Motor neuron (in vitro differentiated cells): ENCODE measurements at regions not wholly inside any gene's neighbourhood (a gene's known extent, or its start where the extent isn't known, plus 50 kb on each side); places are given as distances from the start of the nearest gene placed in this dataset.

ENCODE experiments used
- ATAC-seq, 8 experiments: fragments of 200-7000 bp; cut with Tn5 transposase; replicated peaks in 6 of 8; 2 replicates each; pipeline ENCODE4 v1.8.0; 2021; ENCODE audit warnings: mild to moderate bottlenecking in 8 of 8, moderate library complexity in 8 of 8
- H3K27ac ChIP-seq, 2 donors: fragments of 250-450 bp; sonication (Bioruptor Pico); 2 replicates each; pipeline ENCODE4 v1.9.0; 2021; ENCODE audit warnings: antibody characterized with exemption in 2 of 2, mild to moderate bottlenecking in 2 of 2, moderate library complexity in 1 of 2
- H3K4me1 ChIP-seq, 2 donors: fragments of 250-450 bp; sonication (Bioruptor Pico); replicated peaks in 1 of 2; 2 replicates each; pipeline ENCODE4 v1.6.1; 2021; ENCODE audit warnings: antibody characterized with exemption in 2 of 2, mild to moderate bottlenecking in 2 of 2, moderate library complexity in 1 of 2
- H3K4me3 ChIP-seq, 5 donors: fragments of 250-450 bp; sonication (Bioruptor Pico); 2 replicates each; pipeline ENCODE4 v1.9.0; 2021; ENCODE audit warnings: antibody characterized with exemption in 5 of 5, mild to moderate bottlenecking in 5 of 5, moderate library complexity in 4 of 5
- WGBS, 10 experiments: fragments of 450-650 bp; shearing (Covaris generic); methylation state at CpG; one replicate each; pipeline ENCODE4 v1.0.0; 2022; 5-methylcytosine and 5-hydroxymethylcytosine counted together
- in situ Hi-C, 9 experiments: fragments of 400-800 bp; cut with MboI; loops; one replicate each; pipeline ENCODE4 v1.15.0; 2021; ENCODE audit warnings: low sequenced_read_pairs in 9 of 9, low pct_unique_long_range_greater_than_20kb in 2 of 9; ENCODE audit not compliant: unreplicated experiment in 9 of 9

- Histone ChIP-seq H3K27ac (no peak overlapping the region), H3K4me1 (peaks cover 0 to 7% of the 10 kb centered on the region in 2 donors), H3K4me3 (no peak overlapping the region)
- ATAC-seq, result peak in 1 of 8 experiments; percentile 40
- 40 to 100% (median 80%) methylated on average over 1 to 4 of the region's 9 CpGs; no CpG with 5 or more reads in 1 of the 10 experiments for WGBS, 10 experiments
- in situ Hi-C loops, result no loop called here
Measured at GRCh38 chr7:132733860-132734259, 157.6 kb upstream of the PLXNA4 start.

GRCh38 chr7:132732321-132732865 is 156.1 kb upstream of the PLXNA4 start:
- WGBS, 10 experiments, result 21 to 90% (median 58%) methylated on average over 1 to 8 of the region's 8 CpGs
- Histone ChIP-seq H3K4me3 (no peak overlapping the region), H3K4me1 (peaks cover 0 to 7% of the 10 kb centered on the region in 2 donors), H3K27ac (no peak overlapping the region)
- ATAC-seq, result no peak
- in situ Hi-C loops, result no loop called here

GRCh38 chr7:132730105-132730504 is 153.8 kb upstream of the PLXNA4 start:
- Histone ChIP-seq H3K4me1 (peaks cover 0 to 3% of the 10 kb centered on the region in 2 donors), H3K4me3 (no peak overlapping the region), H3K27ac (no peak overlapping the region)
- no peak for ATAC-seq
- 80 to 100% (median 100%) methylated on average over 1 to 4 of the region's 4 CpGs; no CpG with 5 or more reads in 1 of the 10 experiments for WGBS, 10 experiments
- in situ Hi-C loops, result no loop called here

GRCh38 chr7:132723506-132724081 is 147.3 kb upstream of the PLXNA4 start:
- H3K4me3 ChIP-seq, result no peak overlapping the region
- H3K27ac ChIP-seq, result no peak overlapping the region
- 0 to 100% (median 65%) methylated on average over 1 to 4 of the region's 4 CpGs; no CpG with 5 or more reads in 2 of the 10 experiments for WGBS, 10 experiments
- in situ Hi-C loops, result no loop called here
- no peaks in the 10 kb centered on the region for H3K4me1 ChIP-seq
- ATAC-seq, result peak in 1 of 8 experiments; percentile 23

- H3K27ac ChIP-seq, result no peak overlapping the region
- H3K4me1 ChIP-seq, result no peaks in the 10 kb centered on the region
- H3K4me3 ChIP-seq, result no peak overlapping the region
- WGBS, 10 experiments, result 50 to 79% (median 68%) methylated on average over 2 to 5 of the region's 5 CpGs; no CpG with 5 or more reads in 5 of the 10 experiments
- ATAC-seq, result no peak
- in situ Hi-C loops, result no loop called here
Measured at GRCh38 chr7:132720835-132721234, 144.6 kb upstream of the PLXNA4 start.

- in situ Hi-C loops, result no loop called here
- H3K27ac ChIP-seq, result no peak overlapping the region
- no peak for ATAC-seq
- H3K4me1 ChIP-seq, result no peaks in the 10 kb centered on the region
- 33 to 100% (median 79%) methylated on average over 1 to 3 of the region's 3 CpGs; no CpG with 5 or more reads in 1 of the 10 experiments for WGBS, 10 experiments
- no peak overlapping the region for H3K4me3 ChIP-seq
Measured at GRCh38 chr7:132713893-132714292, 137.6 kb upstream of the PLXNA4 start.

GRCh38 chr7:132709971-132710567 is 133.8 kb upstream of the PLXNA4 start:
- peak in 2 of 8 experiments; percentile 38 for ATAC-seq
- peaks cover 0 to 4% of the 10 kb centered on the region in 2 donors for H3K4me1 ChIP-seq
- no peak overlapping the region for H3K4me3 ChIP-seq
- WGBS, 10 experiments, result 16 to 90% (median 78%) methylated on average over 2 to 7 of the region's 7 CpGs; no CpG with 5 or more reads in 1 of the 10 experiments
- H3K27ac ChIP-seq, result no peak overlapping the region
- in situ Hi-C loops, result no loop called here

GRCh38 chr7:132708470-132708869 is 132.2 kb upstream of the PLXNA4 start:
- Histone ChIP-seq H3K4me3 (no peak overlapping the region), H3K4me1 (peaks cover 0 to 4% of the 10 kb centered on the region in 2 donors), H3K27ac (no peak overlapping the region)
- 40 to 83% (median 65%) methylated on average over 1 to 5 of the region's 5 CpGs; no CpG with 5 or more reads in 3 of the 10 experiments for WGBS, 10 experiments
- in situ Hi-C loops, result no loop called here
- peak in 5 of 8 experiments; percentile 66 to 85 (median 81) for ATAC-seq

- in situ Hi-C loops, result no loop called here
- 5 to 100% (median 94%) methylated on average over 1 to 4 of the region's 5 CpGs; no CpG with 5 or more reads in 2 of the 10 experiments for WGBS, 10 experiments
- no peak for ATAC-seq
- no peak overlapping the region for H3K27ac ChIP-seq
- peaks cover 0 to 4% of the 10 kb centered on the region in 2 donors for H3K4me1 ChIP-seq
- H3K4me3 ChIP-seq, result no peak overlapping the region
Measured at GRCh38 chr7:132705146-132705545, 128.9 kb upstream of the PLXNA4 start.

- Histone ChIP-seq H3K4me3 (no peak overlapping the region), H3K27ac (no peak overlapping the region), H3K4me1 (peaks cover 0 to 4% of the 10 kb centered on the region in 2 donors)
- in situ Hi-C loops, result no loop called here
- WGBS, 10 experiments, result 53 to 93% (median 80%) methylated on average over 1 to 4 of the region's 7 CpGs; no CpG with 5 or more reads in 3 of the 10 experiments
- no peak for ATAC-seq
Measured at GRCh38 chr7:132703742-132704141, 127.5 kb upstream of the PLXNA4 start.

GRCh38 chr7:132697003-132697402 is 120.7 kb upstream of the PLXNA4 start:
- H3K4me3 ChIP-seq, result no peak overlapping the region
- WGBS, 10 experiments, result 0 to 63% (median 31%) methylated on average over 1 to 3 of the region's 4 CpGs; no CpG with 5 or more reads in 7 of the 10 experiments
- in situ Hi-C loops, result no loop called here
- no peak overlapping the region for H3K27ac ChIP-seq
- no peak for ATAC-seq
- H3K4me1 ChIP-seq, result no peaks in the 10 kb centered on the region

- no peak overlapping the region for H3K4me3 ChIP-seq
- H3K4me1 ChIP-seq, result no peaks in the 10 kb centered on the region
- in situ Hi-C loops, result no loop called here
- WGBS, 10 experiments, result 37 to 93% (median 66%) methylated on average over 1 to 5 of the region's 5 CpGs
- ATAC-seq, result no peak
- H3K27ac ChIP-seq, result no peak overlapping the region
Measured at GRCh38 chr7:132696332-132696731, 120.1 kb upstream of the PLXNA4 start.

GRCh38 chr7:132691201-132691600 is 114.9 kb upstream of the PLXNA4 start:
- Histone ChIP-seq H3K27ac (no peak overlapping the region), H3K4me3 (no peak overlapping the region), H3K4me1 (peaks cover 4 to 7% of the 10 kb centered on the region in 2 donors)
- 0 to 100% (median 70%) methylated on average over 1 to 3 of the region's 3 CpGs for WGBS, 10 experiments
- no peak for ATAC-seq
- in situ Hi-C loops, result no loop called here
